Skeletal muscle tissue (tissue), 3 donors: ENCODE measurements at regions not wholly inside any gene's neighbourhood (a gene's known extent, or its start where the extent isn't known, plus 50 kb on each side); places are given as distances from the start of the nearest gene placed in this dataset.
A peak's percentile ranks its signal among the peaks of the same experiment; 100 is the strongest.

ENCODE experiments used
- H3K27ac ChIP-seq: one replicate; pipeline ENCODE4 v1.7.0; 2013; ENCODE audit warnings: mild to moderate bottlenecking, low read depth, low read length, inconsistent platforms
- H3K27me3 ChIP-seq, 3 donors: one replicate each; pipeline ENCODE4 v1.7.0; 2013; ENCODE audit warnings: low read length in 3 of 3; ENCODE audit not compliant: control insufficient read depth in 3 of 3, insufficient read depth in 3 of 3
- H3K36me3 ChIP-seq, 3 donors: one replicate each; pipeline ENCODE4 v1.7.0; 2013; ENCODE audit warnings: low read length in 3 of 3; ENCODE audit not compliant: control insufficient read depth in 3 of 3, insufficient read depth in 3 of 3
- H3K4me1 ChIP-seq, 3 donors: one replicate each; pipeline ENCODE4 v1.7.0; 2013; ENCODE audit warnings: low read length in 3 of 3, mild to moderate bottlenecking in 3 of 3; ENCODE audit not compliant: control insufficient read depth in 3 of 3, insufficient read depth in 3 of 3
- H3K4me3 ChIP-seq, 3 donors: one replicate each; pipeline ENCODE4 v1.7.0; 2013; ENCODE audit warnings: low read length in 3 of 3
- H3K9ac ChIP-seq, 3 donors: one replicate each; pipeline ENCODE4 v1.7.0; 2013; ENCODE audit warnings: low read length in 3 of 3, mild to moderate bottlenecking in 3 of 3, moderate library complexity in 2 of 3, low read depth in 1 of 3
- H3K9me3 ChIP-seq, 3 donors: one replicate each; pipeline ENCODE4 v1.7.0; 2013; ENCODE audit warnings: low read length in 3 of 3; ENCODE audit not compliant: control insufficient read depth in 3 of 3
- donor health status: Osteomylitis.

DNA sequence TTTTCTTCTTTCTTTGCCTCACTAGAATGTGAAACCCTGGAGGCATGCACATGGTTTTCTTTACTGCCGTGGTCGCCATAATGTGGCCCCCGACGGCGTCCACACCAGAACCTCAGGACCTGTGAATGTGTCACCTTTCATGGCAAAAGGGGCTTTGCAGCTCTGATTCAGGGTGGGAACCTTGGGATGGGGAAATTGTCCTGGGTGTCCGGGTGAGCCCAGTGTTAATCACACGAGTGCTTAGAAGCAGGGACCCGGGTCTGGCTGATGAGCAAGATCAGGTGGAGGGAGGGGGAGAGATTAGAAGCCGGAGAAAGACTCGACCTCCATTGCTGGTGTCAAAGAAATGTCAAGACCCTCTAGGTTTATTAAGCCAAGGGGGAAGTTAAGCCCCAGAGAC is 74.7 kb upstream of the SHISAL1 start:
- no peaks in the 10 kb centered on the region for H3K9me3 ChIP-seq
- no peak overlapping the region for H3K9ac ChIP-seq
- H3K27ac ChIP-seq = no peak overlapping the region
- H3K36me3 ChIP-seq = no peaks in the 10 kb centered on the region
- H3K27me3 ChIP-seq = peaks cover 16 to 50% (median 41%) of the 10 kb centered on the region in 3 donors
- H3K4me1 ChIP-seq = peaks cover 0 to 5% (median 5%) of the 10 kb centered on the region in 3 donors
- no peak overlapping the region for H3K4me3 ChIP-seq

GRCh38 chr22:44386386-44387035 is 73.8 kb upstream of the SHISAL1 start:
- H3K9me3 ChIP-seq = no peaks in the 10 kb centered on the region
- H3K27ac ChIP-seq = no peak overlapping the region
- no peak overlapping the region for H3K4me3 ChIP-seq
- no peak overlapping the region for H3K9ac ChIP-seq
- H3K36me3 ChIP-seq = no peaks in the 10 kb centered on the region
- H3K4me1 ChIP-seq = peaks cover 0 to 13% (median 12%) of the 10 kb centered on the region in 3 donors
- H3K27me3 ChIP-seq = peaks cover 16 to 49% (median 35%) of the 10 kb centered on the region in 3 donors

- Histone ChIP-seq H3K36me3 (no peaks in the 10 kb centered on the region), H3K4me1 (peaks cover 0 to 21% (median 19%) of the 10 kb centered on the region in 3 donors), H3K9ac (no peak overlapping the region), H3K4me3 (no peak overlapping the region), H3K27me3 (peaks cover 16 to 53% (median 40%) of the 10 kb centered on the region in 3 donors), H3K27ac (no peak overlapping the region), H3K9me3 (no peaks in the 10 kb centered on the region)
Observed at GRCh38 chr22:44385781-44386180, 73.0 kb upstream of the SHISAL1 start.

DNA sequence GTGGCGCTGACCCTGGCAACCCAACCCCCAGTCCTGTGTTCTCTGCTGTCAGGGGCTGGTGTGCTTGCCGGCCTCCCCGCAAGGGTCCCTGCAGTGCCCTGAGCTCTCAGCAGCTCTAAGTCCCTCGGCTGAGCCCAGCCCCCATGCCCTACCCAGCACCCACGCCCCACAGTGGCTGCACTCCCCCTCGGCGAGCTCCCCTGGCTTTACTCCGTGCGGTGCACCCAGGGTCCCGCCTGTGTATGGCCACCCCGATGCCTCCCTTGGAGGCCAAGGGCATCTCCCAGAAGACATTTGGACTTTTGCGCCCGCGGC is 72.5 kb upstream of the SHISAL1 start:
- H3K36me3 ChIP-seq = no peaks in the 10 kb centered on the region
- no peak overlapping the region for H3K27ac ChIP-seq
- no peaks in the 10 kb centered on the region for H3K9me3 ChIP-seq
- peaks cover 0 to 23% (median 22%) of the 10 kb centered on the region in 3 donors for H3K4me1 ChIP-seq
- peaks cover 16 to 55% (median 43%) of the 10 kb centered on the region in 3 donors for H3K27me3 ChIP-seq
- H3K9ac ChIP-seq = no peak overlapping the region
- no peak overlapping the region for H3K4me3 ChIP-seq

- Histone ChIP-seq H3K9me3 (no peaks in the 10 kb centered on the region), H3K27ac (no peak overlapping the region), H3K4me3 (no peak overlapping the region), H3K36me3 (no peaks in the 10 kb centered on the region), H3K27me3 (peaks cover 20 to 58% (median 48%) of the 10 kb centered on the region in 3 donors), H3K4me1 (peaks cover 0 to 23% (median 22%) of the 10 kb centered on the region in 3 donors), H3K9ac (no peak overlapping the region)
Observed at GRCh38 chr22:44384563-44385295, 72.0 kb upstream of the SHISAL1 start.

DNA sequence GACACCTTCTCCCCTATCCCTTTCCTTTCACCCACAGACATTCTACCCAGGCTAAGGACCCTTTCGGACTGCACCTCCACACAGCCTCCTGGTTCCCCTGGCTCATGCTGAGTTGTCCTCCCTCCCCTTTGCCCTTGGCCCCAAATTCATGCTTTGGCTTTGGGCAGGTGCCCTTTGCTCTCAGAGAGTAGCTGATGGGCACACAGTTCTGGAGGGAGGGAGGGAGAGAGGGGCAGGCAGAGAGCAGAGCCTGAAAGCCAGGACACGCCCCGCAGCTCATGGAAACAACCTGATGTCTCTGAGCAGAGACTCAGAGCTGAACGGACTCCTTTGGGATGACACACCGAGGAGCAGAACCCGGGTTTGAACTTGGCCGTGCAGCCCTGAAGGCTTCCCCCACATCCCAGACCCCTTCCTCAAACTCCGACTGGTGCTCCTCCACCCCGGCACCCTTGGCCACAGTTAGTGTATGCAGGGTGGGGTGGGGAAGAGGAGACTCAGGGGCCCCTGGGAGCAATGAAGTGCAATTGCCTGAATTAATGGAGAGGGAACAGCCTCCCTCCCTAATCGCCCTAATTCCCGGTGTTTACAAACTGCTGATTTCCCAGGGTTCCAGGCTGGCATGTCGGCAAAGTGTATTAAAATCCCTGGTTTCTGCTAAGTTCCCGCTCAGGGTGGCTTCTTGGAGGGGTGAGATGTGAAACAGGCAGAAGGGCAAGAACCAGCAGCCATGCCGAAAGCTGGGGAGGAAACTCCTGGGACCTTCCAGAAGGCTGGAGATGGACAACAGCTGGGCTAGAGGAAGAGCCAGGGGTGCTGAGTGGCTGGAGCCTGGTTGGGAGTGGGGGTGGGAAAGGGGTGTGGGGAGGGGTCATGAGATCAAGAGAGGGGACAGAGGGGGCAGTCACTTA is 71.2 kb upstream of the SHISAL1 start:
- Histone ChIP-seq H3K27ac (no peak overlapping the region), H3K4me1 (peaks cover 0 to 23% (median 22%) of the 10 kb centered on the region in 3 donors), H3K36me3 (no peaks in the 10 kb centered on the region), H3K9me3 (no peaks in the 10 kb centered on the region), H3K4me3 (no peak overlapping the region), H3K9ac (no peak overlapping the region), H3K27me3 (peaks cover 23 to 53% (median 46%) of the 10 kb centered on the region in 3 donors)

DNA sequence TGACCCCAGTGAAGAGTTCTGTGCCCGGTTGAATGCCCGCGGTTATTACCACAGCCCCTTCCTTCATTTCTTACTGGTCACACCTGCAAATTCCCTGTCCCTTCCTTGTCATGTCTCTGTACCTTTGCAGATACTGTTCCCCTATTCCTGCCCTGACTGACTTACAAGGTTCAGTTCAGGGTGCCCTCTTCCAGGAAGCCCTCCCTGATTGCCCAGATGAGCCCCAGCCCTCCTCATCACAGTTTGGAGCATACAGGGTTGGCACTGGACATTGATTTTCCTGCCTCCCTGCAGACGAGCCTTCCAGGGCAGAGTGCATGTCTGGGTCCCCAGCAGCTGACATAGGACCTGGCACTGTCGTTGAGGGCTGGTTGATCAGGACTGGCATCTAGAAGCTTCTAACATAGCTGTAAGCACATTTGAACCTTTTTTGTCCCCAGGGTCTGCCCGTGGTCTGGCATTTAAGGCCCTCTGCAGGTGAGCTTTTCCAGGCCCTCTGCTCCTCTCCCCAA is 70.4 kb upstream of the SHISAL1 start:
- Histone ChIP-seq H3K4me1 (peaks cover 0 to 23% (median 22%) of the 10 kb centered on the region in 3 donors), H3K9me3 (peaks cover 4 to 5% (median 5%) of the 10 kb centered on the region in 3 donors), H3K9ac (peak overlapping the region in 1 of 3 donors; percentile 45), H3K4me3 (no peak overlapping the region), H3K27ac (no peak overlapping the region), H3K36me3 (no peaks in the 10 kb centered on the region), H3K27me3 (peaks cover 23 to 47% (median 45%) of the 10 kb centered on the region in 3 donors)

DNA sequence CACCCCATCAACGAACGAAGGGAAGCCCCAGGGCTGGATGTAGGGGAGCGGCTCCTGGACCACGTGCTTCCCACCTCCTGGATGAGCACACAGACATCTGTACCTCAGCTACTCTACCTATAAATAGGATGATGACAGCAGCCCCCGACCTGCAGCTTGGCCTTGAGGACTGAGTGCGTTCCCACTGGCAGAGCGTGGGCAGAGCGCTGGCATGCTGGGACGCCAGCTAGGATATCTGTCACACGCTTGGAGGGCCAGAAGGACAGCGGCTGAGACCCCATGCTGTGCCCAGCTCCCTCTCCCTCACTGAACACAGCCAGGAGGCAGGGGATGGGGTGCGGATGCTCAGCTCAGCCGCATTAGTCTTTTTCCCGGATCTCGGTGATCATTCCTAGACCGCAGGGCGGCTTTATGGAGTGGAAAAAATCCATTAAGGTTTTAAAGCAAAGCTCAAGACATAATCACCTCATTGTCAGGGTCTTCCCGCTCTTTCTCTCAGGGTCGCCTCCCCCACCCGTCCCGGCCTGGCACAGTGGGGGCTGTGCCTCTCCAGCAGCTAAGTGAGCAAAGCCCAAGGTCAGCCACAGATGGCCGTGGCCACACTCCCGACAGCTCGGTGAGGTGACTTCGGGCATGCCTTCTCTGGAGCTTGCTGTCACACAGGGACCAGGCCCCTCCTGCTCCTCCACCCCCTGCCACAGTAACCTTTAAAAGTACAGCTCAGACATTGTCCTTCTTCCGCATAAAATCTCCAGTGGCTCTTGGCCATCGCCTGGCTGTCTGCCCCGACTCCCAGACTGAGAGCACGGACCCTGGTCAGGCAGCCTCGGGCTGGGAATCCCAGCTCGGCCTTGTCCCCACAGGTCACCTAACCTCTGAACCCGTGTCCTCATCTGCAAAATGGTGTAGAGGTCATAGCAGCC is 69.6 kb upstream of the SHISAL1 start:
- Histone ChIP-seq H3K9me3 (peaks cover 4 to 7% (median 5%) of the 10 kb centered on the region in 3 donors), H3K9ac (peak overlapping the region in 1 of 3 donors; percentile 54), H3K36me3 (no peaks in the 10 kb centered on the region), H3K4me1 (peaks cover 0 to 23% (median 22%) of the 10 kb centered on the region in 3 donors), H3K27ac (no peak overlapping the region), H3K27me3 (peaks cover 18 to 45% (median 42%) of the 10 kb centered on the region in 3 donors), H3K4me3 (peak overlapping the region in 1 of 3 donors; percentile 22)

DNA sequence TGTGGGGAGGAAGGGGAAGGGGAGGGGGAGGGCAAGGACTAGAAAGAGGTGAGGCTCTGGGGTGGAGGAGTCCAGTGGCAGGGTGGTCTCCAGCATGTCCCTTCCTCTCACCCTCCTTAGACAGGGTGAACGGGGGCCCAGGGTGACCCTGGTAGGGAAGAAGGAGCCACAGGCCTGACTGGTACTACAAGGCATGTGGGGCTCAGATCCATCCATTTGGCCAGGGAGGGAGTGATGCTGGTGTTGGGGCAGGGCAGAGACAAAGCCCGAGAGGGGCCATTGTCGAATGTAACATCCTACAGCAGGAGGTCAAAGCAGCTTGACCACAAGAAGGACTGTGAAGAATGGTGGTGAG is 69.0 kb upstream of the SHISAL1 start:
- Histone ChIP-seq H3K27ac (no peak overlapping the region), H3K36me3 (no peaks in the 10 kb centered on the region), H3K9ac (no peak overlapping the region), H3K27me3 (peaks cover 18 to 41% (median 35%) of the 10 kb centered on the region in 3 donors), H3K9me3 (peaks cover 4 to 8% (median 7%) of the 10 kb centered on the region in 3 donors), H3K4me3 (peak overlapping the region in 1 of 3 donors; percentile 13), H3K4me1 (peaks cover 0 to 23% (median 22%) of the 10 kb centered on the region in 3 donors)
